CD14-positive monocyte (primary cell): ENCODE measurements at regions not wholly inside any gene's neighbourhood (a gene's known extent, or its start where the extent isn't known, plus 50 kb on each side); places are given as distances from the start of the nearest gene placed in this dataset.

Experiments used
- DNase-seq, 3 donors: peaks; one replicate each; pipeline ENCODE4 v3.0.0-alpha.2; 2011 to 2022
- H2AFZ ChIP-seq: 2 replicates; pipeline ENCODE4 v1.6.0; 2012; ENCODE audit warnings: mild to moderate bottlenecking, low read depth, low read length, inconsistent platforms; ENCODE audit not compliant: insufficient read depth, poor library complexity, severe bottlenecking
- H3K27ac ChIP-seq, 2 donors: 1 replicate in 1 of 2; 2 replicates in 1 of 2; pipeline ENCODE4 v1.5.1; 2012 to 2013; ENCODE audit warnings: low read length in 2 of 2, control low read depth in 1 of 2, inconsistent platforms in 1 of 2, low read depth in 1 of 2, mild to moderate bottlenecking in 1 of 2
- H3K27me3 ChIP-seq, 2 donors: one replicate each; pipeline versions ENCODE4 v1.6.0 to v1.6.1; 2011 to 2013; ENCODE audit warnings: low read length in 2 of 2; ENCODE audit not compliant: control insufficient read depth in 2 of 2, insufficient read depth in 2 of 2
- H3K36me3 ChIP-seq, 2 donors: replicated peaks in 1 of 2; 1 replicate in 1 of 2; 2 replicates in 1 of 2; pipeline versions ENCODE4 v1.5.1 to v1.6.1; 2012 to 2013; ENCODE audit warnings: low read length in 2 of 2, control low read depth in 1 of 2, inconsistent platforms in 1 of 2, mild to moderate bottlenecking in 1 of 2; ENCODE audit not compliant: insufficient read depth in 2 of 2, control insufficient read depth in 1 of 2
- H3K4me1 ChIP-seq, 2 donors: 1 replicate in 1 of 2; 2 replicates in 1 of 2; pipeline versions ENCODE4 v1.5.1 to v1.6.1; 2012 to 2013; ENCODE audit warnings: low read length in 2 of 2, control low read depth in 1 of 2, inconsistent platforms in 1 of 2, mild to moderate bottlenecking in 1 of 2, moderate library complexity in 1 of 2; ENCODE audit not compliant: insufficient read depth in 2 of 2, control insufficient read depth in 1 of 2
- H3K4me2 ChIP-seq: replicated peaks from 2 replicates; pipeline ENCODE3; 2012; ENCODE audit warnings: low read length, moderate library complexity, mild to moderate bottlenecking; ENCODE audit not compliant: poor library complexity, severe bottlenecking; ENCODE audit errors: extremely low read depth
- H3K4me3 ChIP-seq, 3 experiments: fragments of 200-600 bp in 1 of 3; sonication (generic) in 1 of 3; replicated peaks in 1 of 3; 1 replicate in 2 of 3; 2 replicates in 1 of 3; pipeline ENCODE4 v1.5.1; 2011 to 2013; ENCODE audit warnings: low read length in 3 of 3, mild to moderate bottlenecking in 3 of 3, control low read depth in 2 of 3, low read depth in 2 of 3, inconsistent platforms in 1 of 3, moderate library complexity in 1 of 3
- H3K79me2 ChIP-seq: 2 replicates; pipeline ENCODE4 v1.6.0; 2012; ENCODE audit warnings: mild to moderate bottlenecking, control low read depth, inconsistent platforms, low read length, moderate library complexity; ENCODE audit not compliant: insufficient read depth
- H3K9ac ChIP-seq: 2 replicates; pipeline ENCODE4 v1.6.0; 2017; ENCODE audit warnings: low read length, mild to moderate bottlenecking; ENCODE audit not compliant: insufficient read depth, poor library complexity, severe bottlenecking
- H3K9me3 ChIP-seq, 2 donors: replicated peaks in 1 of 2; 1 replicate in 1 of 2; 2 replicates in 1 of 2; pipeline versions ENCODE4 v1.5.1 to v1.6.1; 2012 to 2013; ENCODE audit warnings: low read length in 2 of 2, control low read depth in 1 of 2; ENCODE audit not compliant: control insufficient read depth in 1 of 2, insufficient read depth in 1 of 2
- H4K20me1 ChIP-seq: 2 replicates; pipeline ENCODE4 v1.6.0; 2012; ENCODE audit warnings: mild to moderate bottlenecking, low read length, control low read depth, moderate library complexity; ENCODE audit not compliant: insufficient read depth
- H3K27ac Mint-ChIP-seq, 7 donors: one replicate each; pipeline ENCODE4 v1.8.0; 2020; ENCODE audit warnings: mild to moderate bottlenecking in 7 of 7, mixed read lengths in 7 of 7, moderate library complexity in 6 of 7, inconsistent platforms in 2 of 7
- H3K27me3 Mint-ChIP-seq, 3 donors: one replicate each; pipeline ENCODE4 v1.8.0; 2021 to 2022; ENCODE audit warnings: low read depth in 3 of 3, mild to moderate bottlenecking in 3 of 3, mixed read lengths in 3 of 3, moderate library complexity in 3 of 3, inconsistent platforms in 1 of 3
- H3K36me3 Mint-ChIP-seq, 2 donors: one replicate each; pipeline ENCODE4 v1.8.0; 2020; ENCODE audit warnings: mixed read lengths in 2 of 2, inconsistent platforms in 1 of 2, mild to moderate bottlenecking in 1 of 2
- H3K4me1 Mint-ChIP-seq: one replicate; pipeline ENCODE4 v1.8.0; 2020; ENCODE audit warnings: mild to moderate bottlenecking, mixed read lengths
- H3K4me3 Mint-ChIP-seq, 2 donors: one replicate each; pipeline ENCODE4 v1.8.0; 2020; ENCODE audit warnings: mild to moderate bottlenecking in 2 of 2, mixed read lengths in 2 of 2, moderate library complexity in 1 of 2
- H3K9me3 Mint-ChIP-seq, 7 donors: one replicate each; pipeline ENCODE4 v1.8.0; 2020 to 2022; ENCODE audit warnings: mixed read lengths in 7 of 7, mild to moderate bottlenecking in 6 of 7, moderate library complexity in 6 of 7, inconsistent platforms in 2 of 7
- CTCF ChIP-seq: fragments of 200-600 bp; IDR thresholded peaks from one replicate; pipeline ENCODE4 v1.8.0; 2022; ENCODE audit warnings: antibody characterized with exemption, mild to moderate bottlenecking
- WGBS: methylation state at CpG from one replicate; pipeline ENCODE4 v1.1.5; 2013; ENCODE audit warnings: missing lambda C conversion rate; ENCODE audit not compliant: insufficient coverage; 5-methylcytosine and 5-hydroxymethylcytosine counted together
- intact Hi-C, 2 donors: fragments of 100-400 bp; cut with micrococcal nuclease; formaldehyde crosslinking; loops; one replicate each; pipeline versions ENCODE4 v1.15.0 to v1.15.1; 2023

GRCh38 chr21:19049567-19049966, 646.0 kb upstream of the TMPRSS15 start:
- H3K4me1 Mint-ChIP-seq = no peaks in the 10 kb centered on the region
- Histone ChIP-seq H3K79me2 (no peaks in the 10 kb centered on the region), H3K9ac (no peak overlapping the region), H4K20me1 (no peaks in the 10 kb centered on the region), H2AFZ (no peak overlapping the region), H3K36me3 (no peaks in the 10 kb centered on the region), H3K27ac (no peak overlapping the region), H3K4me1 (no peaks in the 10 kb centered on the region), H3K27me3 (no peaks in the 10 kb centered on the region), H3K4me2 (no peak overlapping the region), H3K9me3 (peaks cover 3 to 23% of the 10 kb centered on the region in 2 donors), H3K4me3 (no peak overlapping the region)
- no peak for DNase-seq
- no peak for TF ChIP-seq CTCF
- WGBS = no CpG with 5 or more reads among the region's 4 CpGs
- H3K9me3 Mint-ChIP-seq = peaks cover 0 to 10% (median 6%) of the 10 kb centered on the region in 7 donors
- H3K27ac Mint-ChIP-seq = no peak overlapping the region
- H3K36me3 Mint-ChIP-seq = no peaks in the 10 kb centered on the region
- no peak overlapping the region for H3K4me3 Mint-ChIP-seq
- peaks cover 0 to 1% (median 0%) of the 10 kb centered on the region in 3 donors for H3K27me3 Mint-ChIP-seq
- intact Hi-C loops = no loop called here

GRCh38 chr21:19065164-19065563, 661.6 kb upstream of the TMPRSS15 start:
- DNase-seq = no peak
- Histone ChIP-seq H3K79me2 (no peaks in the 10 kb centered on the region), H3K9me3 (peaks cover 12 to 13% of the 10 kb centered on the region in 2 donors), H3K27ac (no peak overlapping the region), H3K36me3 (no peaks in the 10 kb centered on the region), H3K9ac (no peak overlapping the region), H3K4me3 (no peak overlapping the region), H3K4me2 (no peak overlapping the region), H2AFZ (no peak overlapping the region), H3K4me1 (no peaks in the 10 kb centered on the region), H4K20me1 (no peaks in the 10 kb centered on the region), H3K27me3 (no peaks in the 10 kb centered on the region)
- no peak for TF ChIP-seq CTCF
- WGBS = 94% methylated on average over 4 of the region's 8 CpGs
- intact Hi-C loops = no loop called here
- H3K36me3 Mint-ChIP-seq = no peaks in the 10 kb centered on the region
- H3K4me1 Mint-ChIP-seq = no peaks in the 10 kb centered on the region
- H3K27ac Mint-ChIP-seq = peak overlapping the region in 1 of 7 donors; percentile 69
- peaks cover 0 to 9% (median 5%) of the 10 kb centered on the region in 7 donors for H3K9me3 Mint-ChIP-seq
- H3K27me3 Mint-ChIP-seq = no peaks in the 10 kb centered on the region
- H3K4me3 Mint-ChIP-seq = no peak overlapping the region
